HG03520 (cell line): ENCODE measurements at regions not wholly inside any gene's neighbourhood (a gene's known extent, or its start where the extent isn't known, plus 50 kb on each side); places are given as distances from the start of the nearest gene placed in this dataset.
"Not testable (repeated sequence)": the region's sequence is repeated elsewhere in the genome, so short reads cannot be mapped to it uniquely, and the experiment has no call there.

Experiments
- ATAC-seq: cut with Tn5 transposase; IDR thresholded peaks from one replicate; pipeline ENCODE4 v1.9.1; 2021; ENCODE audit warnings: mild to moderate bottlenecking, moderate library complexity; ENCODE audit not compliant: unreplicated experiment

GRCh38 chr1:219731771-219732170 is 118.9 kb upstream of the ZC3H11B start:
- ATAC-seq = no peak

GRCh38 chr1:219726480-219727272 is 113.8 kb upstream of the ZC3H11B start:
- ATAC-seq = no peak

- no peak for ATAC-seq
These were observed 111.5 kb upstream of the ZC3H11B start for GRCh38 chr1:219724440-219724839.

- no peak for ATAC-seq
These were observed 104.6 kb upstream of the ZC3H11B start for GRCh38 chr1:219717536-219717935.

- no peak for ATAC-seq
These were observed 103.8 kb upstream of the ZC3H11B start for GRCh38 chr1:219716611-219717114.

GRCh38 chr1:219713981-219714381 is 101.1 kb upstream of the ZC3H11B start:
- no peak for ATAC-seq

- no peak for ATAC-seq
These were observed 99.6 kb upstream of the ZC3H11B start for GRCh38 chr1:219712506-219712905.

- ATAC-seq = no peak
These were observed 97.8 kb upstream of the ZC3H11B start for GRCh38 chr1:219710529-219711194.

- no peak for ATAC-seq
These were observed 96.1 kb upstream of the ZC3H11B start for GRCh38 chr1:219708919-219709543.

GRCh38 chr1:219707885-219708284 is 95.0 kb upstream of the ZC3H11B start:
- ATAC-seq = not testable (repeated sequence)

- not testable (repeated sequence) for ATAC-seq
These were observed 91.4 kb upstream of the ZC3H11B start for GRCh38 chr1:219704331-219704730.

GRCh38 chr1:219703368-219703639 is 90.4 kb upstream of the ZC3H11B start:
- no peak for ATAC-seq

GRCh38 chr1:219701476-219701875 is 88.6 kb upstream of the ZC3H11B start:
- no peak for ATAC-seq

- ATAC-seq = no peak
These were observed 87.0 kb upstream of the ZC3H11B start for GRCh38 chr1:219699870-219700269.

GRCh38 chr1:219697682-219698081 is 84.8 kb upstream of the ZC3H11B start:
- ATAC-seq = no peak

GRCh38 chr1:219692981-219693380 is 80.1 kb upstream of the ZC3H11B start:
- no peak for ATAC-seq

- ATAC-seq = no peak
These were observed 76.9 kb upstream of the ZC3H11B start for GRCh38 chr1:219689774-219690173.

- ATAC-seq = no peak
These were observed 74.9 kb upstream of the ZC3H11B start for GRCh38 chr1:219687779-219688178.

- no peak for ATAC-seq
These were observed 73.3 kb upstream of the ZC3H11B start for GRCh38 chr1:219686171-219686570.

GRCh38 chr1:219682788-219683187 is 69.9 kb upstream of the ZC3H11B start:
- ATAC-seq = no peak

GRCh38 chr1:219681876-219682275 is 69.0 kb upstream of the ZC3H11B start:
- no peak for ATAC-seq
